ENCODE measurements at regions not wholly inside any gene's neighbourhood (a gene's known extent, or its start where the extent isn't known, plus 50 kb on each side); places are given as distances from the start of the nearest gene placed in this dataset.

DNA sequence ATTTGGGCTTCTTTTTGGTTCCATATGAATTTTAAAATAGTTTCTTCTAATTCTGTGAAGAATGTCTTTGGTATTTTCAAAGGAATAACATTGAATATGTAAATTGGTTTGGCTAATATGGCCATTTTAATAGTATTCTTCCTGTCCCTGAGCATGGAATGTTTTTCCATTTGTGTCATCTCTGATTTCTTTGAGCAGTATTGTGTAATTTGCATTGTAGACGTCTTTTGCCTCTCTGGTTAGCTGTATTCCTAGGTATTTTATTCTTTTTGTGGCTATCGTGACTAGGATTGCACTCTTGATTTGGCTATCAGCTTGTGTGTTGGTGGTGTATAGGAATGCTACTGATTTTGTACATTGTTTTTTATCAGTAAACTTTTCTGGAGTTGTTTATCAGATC, 601.9 kb downstream of the SNAPC1 start:
- TF ChIP-seq POLR2A (IDR thresholded peaks at IDR 0.05), result no peak
- TF ChIP-seq, protein P1, sequence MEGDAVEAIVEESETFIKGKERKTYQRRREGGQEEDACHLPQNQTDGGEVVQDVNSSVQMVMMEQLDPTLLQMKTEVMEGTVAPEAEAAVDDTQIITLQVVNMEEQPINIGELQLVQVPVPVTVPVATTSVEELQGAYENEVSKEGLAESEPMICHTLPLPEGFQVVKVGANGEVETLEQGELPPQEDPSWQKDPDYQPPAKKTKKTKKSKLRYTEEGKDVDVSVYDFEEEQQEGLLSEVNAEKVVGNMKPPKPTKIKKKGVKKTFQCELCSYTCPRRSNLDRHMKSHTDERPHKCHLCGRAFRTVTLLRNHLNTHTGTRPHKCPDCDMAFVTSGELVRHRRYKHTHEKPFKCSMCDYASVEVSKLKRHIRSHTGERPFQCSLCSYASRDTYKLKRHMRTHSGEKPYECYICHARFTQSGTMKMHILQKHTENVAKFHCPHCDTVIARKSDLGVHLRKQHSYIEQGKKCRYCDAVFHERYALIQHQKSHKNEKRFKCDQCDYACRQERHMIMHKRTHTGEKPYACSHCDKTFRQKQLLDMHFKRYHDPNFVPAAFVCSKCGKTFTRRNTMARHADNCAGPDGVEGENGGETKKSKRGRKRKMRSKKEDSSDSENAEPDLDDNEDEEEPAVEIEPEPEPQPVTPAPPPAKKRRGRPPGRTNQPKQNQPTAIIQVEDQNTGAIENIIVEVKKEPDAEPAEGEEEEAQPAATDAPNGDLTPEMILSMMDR (IDR thresholded peaks at IDR 0.05), result no peak
- no peak for TF ChIP-seq POLR2AphosphoS5 (IDR thresholded peaks at IDR 0.05)
